ENCODE measurements at regions not wholly inside any gene's neighbourhood (a gene's known extent, or its start where the extent isn't known, plus 50 kb on each side); places are given as distances from the start of the nearest gene placed in this dataset.

GRCh38 chr18:73485166-73485565 is 617.4 kb upstream of the NETO1 start:
- no peaks in the 10 kb centered on the region for H3K27me3 ChIP-seq
- H3K9me3 ChIP-seq: no peaks in the 10 kb centered on the region
- no peak overlapping the region for H3K4me3 ChIP-seq
- H3K27ac ChIP-seq (replicated peaks in 1 of 4): no peak overlapping the region
- WGBS: 62% methylated on average over 3 of the region's 3 CpGs
- no peaks in the 10 kb centered on the region for H3K36me3 ChIP-seq
- no peaks in the 10 kb centered on the region for H3K4me1 ChIP-seq
- TF ChIP-seq POLR2AphosphoS5 (IDR thresholded peaks at IDR 0.05): no peak
- TF ChIP-seq POLR2A (IDR thresholded peaks at IDR 0.05; ENCODE audit: low read depth): no peak
- TF ChIP-seq EP300 (IDR thresholded peaks at IDR 0.05): no peak
- intact Hi-C loops (cut with DNase I): no loop called here
- no peak for DNase-seq (ENCODE audit: extremely low spot score)

- intact Hi-C loops (cut with DNase I): no loop called here
- Histone ChIP-seq H3K4me3 (no peak overlapping the region), H3K9me3 (no peaks in the 10 kb centered on the region), H3K4me1 (no peaks in the 10 kb centered on the region), H3K27me3 (no peaks in the 10 kb centered on the region), H3K36me3 (no peaks in the 10 kb centered on the region), H3K27ac (replicated peaks in 1 of 4) (no peak overlapping the region)
- no peak for TF ChIP-seq POLR2A (IDR thresholded peaks at IDR 0.05; ENCODE audit: low read depth)
- TF ChIP-seq POLR2AphosphoS5 (IDR thresholded peaks at IDR 0.05): no peak
- TF ChIP-seq CTCF (IDR thresholded peaks at IDR 0.05): no peak
- TF ChIP-seq EP300 (IDR thresholded peaks at IDR 0.05): no peak
- 89% methylated on average over 2 of the region's 2 CpGs for WGBS
- no peak for DNase-seq (ENCODE audit: extremely low spot score)
Measured at GRCh38 chr18:73482901-73483300, 615.1 kb upstream of the NETO1 start.

- Histone ChIP-seq H3K36me3 (no peaks in the 10 kb centered on the region), H3K4me3 (no peak overlapping the region), H3K9me3 (no peaks in the 10 kb centered on the region), H3K27me3 (no peaks in the 10 kb centered on the region), H3K27ac (replicated peaks in 1 of 4) (no peak overlapping the region), H3K4me1 (no peaks in the 10 kb centered on the region)
- DNase-seq (ENCODE audit: extremely low spot score): no peak
- TF ChIP-seq EP300 (IDR thresholded peaks at IDR 0.05): no peak
- TF ChIP-seq POLR2A (IDR thresholded peaks at IDR 0.05; ENCODE audit: low read depth): no peak
- no peak for TF ChIP-seq POLR2AphosphoS5 (IDR thresholded peaks at IDR 0.05)
- no peak for TF ChIP-seq CTCF (IDR thresholded peaks at IDR 0.05)
- WGBS: 75% methylated on average over 2 of the region's 2 CpGs
- intact Hi-C loops (cut with DNase I): no loop called here
Measured at GRCh38 chr18:73479477-73479876, 611.7 kb upstream of the NETO1 start.

- no peak for TF ChIP-seq EP300 (IDR thresholded peaks at IDR 0.05)
- no peak for TF ChIP-seq POLR2AphosphoS5 (IDR thresholded peaks at IDR 0.05)
- TF ChIP-seq POLR2A (IDR thresholded peaks at IDR 0.05; ENCODE audit: low read depth): no peak
- TF ChIP-seq CTCF (IDR thresholded peaks at IDR 0.05): no peak
- H3K4me1 ChIP-seq: no peaks in the 10 kb centered on the region
- H3K27ac ChIP-seq (replicated peaks in 1 of 4): no peak overlapping the region
- no peak overlapping the region for H3K4me3 ChIP-seq
- DNase-seq (ENCODE audit: extremely low spot score): no peak
- intact Hi-C loops (cut with DNase I): no loop called here
- no peaks in the 10 kb centered on the region for H3K27me3 ChIP-seq
- H3K9me3 ChIP-seq: no peaks in the 10 kb centered on the region
- no peaks in the 10 kb centered on the region for H3K36me3 ChIP-seq
- 81% methylated on average over 2 of the region's 2 CpGs for WGBS
Measured at GRCh38 chr18:73478191-73478590, 610.4 kb upstream of the NETO1 start.

- no peak for TF ChIP-seq CTCF (IDR thresholded peaks at IDR 0.05)
- no peak for TF ChIP-seq POLR2A (IDR thresholded peaks at IDR 0.05; ENCODE audit: low read depth)
- TF ChIP-seq EP300 (IDR thresholded peaks at IDR 0.05): no peak
- TF ChIP-seq POLR2AphosphoS5 (IDR thresholded peaks at IDR 0.05): no peak
- H3K4me3 ChIP-seq: no peak overlapping the region
- H3K27ac ChIP-seq (replicated peaks in 1 of 4): no peak overlapping the region
- intact Hi-C loops (cut with DNase I): no loop called here
- 83% methylated on average over 3 of the region's 3 CpGs for WGBS
- no peaks in the 10 kb centered on the region for H3K36me3 ChIP-seq
- H3K4me1 ChIP-seq: no peaks in the 10 kb centered on the region
- H3K9me3 ChIP-seq: no peaks in the 10 kb centered on the region
- H3K27me3 ChIP-seq: no peaks in the 10 kb centered on the region
- DNase-seq (ENCODE audit: extremely low spot score): no peak
Measured at GRCh38 chr18:73476031-73476430, 608.2 kb upstream of the NETO1 start.
